ENCODE measurements at regions not wholly inside any gene's neighbourhood (a gene's known extent, or its start where the extent isn't known, plus 50 kb on each side); places are given as distances from the start of the nearest gene placed in this dataset.

DNA sequence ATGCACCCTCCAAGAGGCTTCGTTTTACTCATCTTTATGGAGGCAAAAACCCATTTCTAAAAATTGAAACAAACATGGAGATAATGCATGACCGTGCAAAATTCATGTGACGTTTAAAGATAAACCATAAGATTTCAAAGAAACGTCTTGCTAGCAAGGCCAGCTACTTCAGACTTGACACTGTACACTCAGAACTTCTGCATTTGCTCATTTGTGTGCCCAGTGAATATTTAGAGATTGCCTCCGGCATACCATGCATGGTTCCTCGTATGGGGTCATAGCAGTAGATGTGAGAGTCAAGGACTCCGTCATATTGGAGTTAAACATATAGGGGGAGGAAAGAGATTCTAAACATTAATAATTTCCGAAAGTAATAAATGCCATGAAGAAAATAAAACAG lies 78.6 kb upstream of the NEURL1B start:
- TF ChIP-seq CTCF (IDR thresholded peaks at IDR 0.05) (no peak), POLR2A (IDR thresholded peaks at IDR 0.05) (no peak)
- Histone ChIP-seq H3K4me1 (peaks cover 14% of the 10 kb centered on the region), H3K27me3 (no peaks in the 10 kb centered on the region), H3K4me3 (no peak overlapping the region), H3K36me3 (ENCODE audit: low read depth, missing control alignments) (no peaks in the 10 kb centered on the region), H3K9me3 (no peaks in the 10 kb centered on the region), H3K27ac (no peak overlapping the region)
- 82 to 83% methylated on average over 8 of the region's 8 CpGs for WGBS, 2 donors
- intact Hi-C loops (cut with DNase I; ENCODE audit: low total_unique reads): no loop called here
- DNase-seq: no peak

DNA sequence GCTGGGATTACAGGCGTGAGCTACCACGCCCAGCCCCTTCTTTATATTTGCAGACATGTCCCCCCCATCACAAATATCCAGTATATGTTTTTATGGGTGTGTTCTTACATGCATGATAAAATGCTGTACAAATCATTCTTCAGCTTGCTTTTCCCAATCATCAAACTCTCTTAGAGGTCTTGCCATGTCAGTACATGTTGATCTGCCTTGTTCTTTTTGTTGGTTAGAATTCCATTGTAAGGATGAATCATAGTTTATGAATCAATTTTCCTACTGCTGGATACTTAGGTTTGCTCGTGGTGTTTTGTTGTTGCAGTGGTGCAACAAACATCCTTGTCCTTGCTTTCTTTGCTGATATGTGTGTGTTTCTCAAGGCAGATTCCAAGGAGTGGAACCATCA lies 79.9 kb upstream of the NEURL1B start:
- DNase-seq: no peak
- no peak overlapping the region for H3K4me3 ChIP-seq
- no peak overlapping the region for H3K27ac ChIP-seq
- 72 to 83% methylated on average over 3 of the region's 3 CpGs for WGBS, 2 donors
- TF ChIP-seq CTCF (IDR thresholded peaks at IDR 0.05): no peak
- TF ChIP-seq POLR2A (IDR thresholded peaks at IDR 0.05): no peak
- no peaks in the 10 kb centered on the region for H3K9me3 ChIP-seq
- peaks cover 23% of the 10 kb centered on the region for H3K4me1 ChIP-seq
- intact Hi-C loops (cut with DNase I; ENCODE audit: low total_unique reads): no loop called here
- no peaks in the 10 kb centered on the region for H3K27me3 ChIP-seq
- no peaks in the 10 kb centered on the region for H3K36me3 ChIP-seq (ENCODE audit: low read depth, missing control alignments)

GRCh38 chr5:172559004-172559932 lies 81.8 kb upstream of the NEURL1B start:
- H3K4me3 ChIP-seq: peak overlapping the region; percentile 39 to 43
- peak overlapping the region; percentile 5 to 80 for H3K27ac ChIP-seq
- H3K36me3 ChIP-seq (ENCODE audit: low read depth, missing control alignments): no peaks in the 10 kb centered on the region
- H3K9me3 ChIP-seq: no peaks in the 10 kb centered on the region
- 27 to 45% methylated on average over 22 to 23 of the region's 23 CpGs for WGBS, 2 donors
- no peaks in the 10 kb centered on the region for H3K27me3 ChIP-seq
- TF ChIP-seq CTCF (IDR thresholded peaks at IDR 0.05): no peak
- no peak for TF ChIP-seq POLR2A (IDR thresholded peaks at IDR 0.05)
- intact Hi-C loops (cut with DNase I; ENCODE audit: low total_unique reads): no loop called here
- peaks cover 23% of the 10 kb centered on the region for H3K4me1 ChIP-seq
- DNase-seq: peak; percentile 81

DNA sequence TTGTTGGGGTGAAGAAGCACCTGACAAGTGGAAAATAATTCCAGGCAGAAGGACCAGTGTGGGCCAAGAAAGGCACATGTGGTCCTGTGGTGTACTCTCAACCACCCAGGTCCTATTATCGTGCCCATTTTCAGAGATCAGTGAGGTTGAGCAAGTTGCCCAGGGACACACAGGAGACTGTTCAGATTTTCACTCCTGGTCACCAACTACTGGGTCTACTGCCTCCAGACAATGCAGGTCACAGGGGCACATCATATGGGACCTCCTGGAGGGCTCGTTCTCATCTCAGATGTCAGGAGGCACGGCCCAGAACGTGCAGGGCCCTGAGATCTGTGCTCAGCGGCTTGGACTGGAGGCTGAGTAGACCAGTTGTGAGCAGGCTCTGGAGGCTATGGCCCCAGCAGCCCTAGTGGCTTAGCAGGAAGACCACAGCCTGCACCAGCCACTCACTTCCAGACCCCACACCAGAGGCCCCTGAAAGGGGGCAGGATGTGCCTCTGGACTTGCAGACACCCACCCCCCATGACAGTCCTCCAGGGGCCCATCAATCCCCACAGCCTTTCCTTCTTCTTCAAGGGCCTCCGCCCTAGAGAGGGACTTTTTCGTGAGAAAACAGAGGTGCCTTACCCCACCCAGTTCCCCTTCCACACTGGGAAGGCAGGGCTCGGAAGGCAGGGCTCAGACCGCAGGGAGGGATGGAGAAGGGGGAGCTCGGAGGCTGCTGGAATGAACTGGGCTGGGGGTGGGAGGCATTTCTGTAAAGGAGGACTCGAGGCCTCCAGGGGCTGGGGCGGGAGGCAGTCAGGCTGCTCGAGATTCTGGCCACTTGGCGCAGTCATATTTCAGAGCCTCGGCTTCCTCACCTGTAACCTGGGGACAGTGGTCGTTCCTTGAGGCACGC lies 82.7 kb upstream of the NEURL1B start:
- no peaks in the 10 kb centered on the region for H3K9me3 ChIP-seq
- peaks cover 23% of the 10 kb centered on the region for H3K4me1 ChIP-seq
- H3K27ac ChIP-seq: peak overlapping the region; percentile 5 to 80
- no peaks in the 10 kb centered on the region for H3K36me3 ChIP-seq (ENCODE audit: low read depth, missing control alignments)
- no peaks in the 10 kb centered on the region for H3K27me3 ChIP-seq
- DNase-seq: no peak
- no peak for TF ChIP-seq CTCF (IDR thresholded peaks at IDR 0.05)
- intact Hi-C loops (cut with DNase I; ENCODE audit: low total_unique reads): no loop called here
- H3K4me3 ChIP-seq: peak overlapping the region; percentile 39 to 43
- WGBS, 2 donors: 53 to 55% methylated on average over 9 to 17 of the region's 17 CpGs
